ENCODE measurements at regions not wholly inside any gene's neighbourhood (a gene's known extent, or its start where the extent isn't known, plus 50 kb on each side); places are given as distances from the start of the nearest gene placed in this dataset.

DNA sequence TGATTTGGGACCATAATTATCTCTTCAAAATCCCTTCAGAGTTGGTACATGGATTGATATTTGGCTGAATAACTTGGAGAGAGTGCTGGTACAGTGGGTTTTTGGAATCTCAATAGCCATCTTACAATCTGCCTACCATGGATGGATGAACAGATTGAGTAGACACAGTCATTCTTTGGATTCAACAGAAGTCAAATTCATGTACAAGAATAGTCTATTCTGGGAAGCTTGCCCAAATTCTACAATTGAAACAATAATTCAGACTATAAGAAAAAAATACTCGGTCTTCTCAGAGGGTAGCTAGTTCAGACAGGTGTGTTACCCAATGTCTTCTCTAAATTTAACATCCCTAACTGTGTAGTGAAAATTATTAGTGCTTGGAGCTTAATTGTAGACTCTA, 574.0 kb downstream of the LRRIQ3 start:
- DNase-seq (ENCODE audit: extremely low read depth, insufficient read length) = no peak
- Histone ChIP-seq H3K4me3 (replicated peaks; ENCODE audit: low read depth, low read length) (no peak overlapping the region), H3K36me3 (ENCODE audit: control insufficient read depth, insufficient read depth, low read length) (no peaks in the 10 kb centered on the region), H3K27me3 (replicated peaks; ENCODE audit: control insufficient read depth, insufficient read depth, low read length) (no peaks in the 10 kb centered on the region)
- TF ChIP-seq, protein P1, sequence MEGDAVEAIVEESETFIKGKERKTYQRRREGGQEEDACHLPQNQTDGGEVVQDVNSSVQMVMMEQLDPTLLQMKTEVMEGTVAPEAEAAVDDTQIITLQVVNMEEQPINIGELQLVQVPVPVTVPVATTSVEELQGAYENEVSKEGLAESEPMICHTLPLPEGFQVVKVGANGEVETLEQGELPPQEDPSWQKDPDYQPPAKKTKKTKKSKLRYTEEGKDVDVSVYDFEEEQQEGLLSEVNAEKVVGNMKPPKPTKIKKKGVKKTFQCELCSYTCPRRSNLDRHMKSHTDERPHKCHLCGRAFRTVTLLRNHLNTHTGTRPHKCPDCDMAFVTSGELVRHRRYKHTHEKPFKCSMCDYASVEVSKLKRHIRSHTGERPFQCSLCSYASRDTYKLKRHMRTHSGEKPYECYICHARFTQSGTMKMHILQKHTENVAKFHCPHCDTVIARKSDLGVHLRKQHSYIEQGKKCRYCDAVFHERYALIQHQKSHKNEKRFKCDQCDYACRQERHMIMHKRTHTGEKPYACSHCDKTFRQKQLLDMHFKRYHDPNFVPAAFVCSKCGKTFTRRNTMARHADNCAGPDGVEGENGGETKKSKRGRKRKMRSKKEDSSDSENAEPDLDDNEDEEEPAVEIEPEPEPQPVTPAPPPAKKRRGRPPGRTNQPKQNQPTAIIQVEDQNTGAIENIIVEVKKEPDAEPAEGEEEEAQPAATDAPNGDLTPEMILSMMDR (IDR thresholded peaks at IDR 0.05; ENCODE audit: insufficient read depth, low read length, poor library complexity, severe bottlenecking) = no peak

DNA sequence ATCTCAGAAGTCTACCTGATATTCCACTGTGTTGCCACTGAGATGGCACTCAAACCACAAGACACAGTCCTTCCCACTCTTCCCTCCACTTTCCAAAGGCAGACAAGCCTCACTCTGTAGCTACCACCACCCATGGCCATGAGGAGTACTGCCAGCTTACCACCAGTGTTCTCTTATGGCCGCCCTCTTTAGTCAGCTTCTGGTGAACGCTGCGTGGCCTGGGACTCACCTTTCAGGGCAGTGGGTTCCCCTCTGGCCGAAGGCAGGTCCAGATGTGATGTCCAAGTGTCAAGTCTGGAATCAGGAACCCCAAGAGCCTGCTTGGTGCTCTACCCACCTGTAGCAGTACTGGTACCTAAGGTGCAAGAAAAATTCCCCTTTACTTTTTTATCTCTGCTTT, 580.8 kb downstream of the LRRIQ3 start:
- Histone ChIP-seq H3K4me3 (replicated peaks; ENCODE audit: low read depth, low read length) (no peak overlapping the region), H3K27me3 (replicated peaks; ENCODE audit: control insufficient read depth, insufficient read depth, low read length) (no peaks in the 10 kb centered on the region), H3K36me3 (ENCODE audit: control insufficient read depth, insufficient read depth, low read length) (no peaks in the 10 kb centered on the region)
- no peak for DNase-seq (ENCODE audit: extremely low read depth, insufficient read length)
- TF ChIP-seq, protein P1 (IDR thresholded peaks at IDR 0.05; ENCODE audit: insufficient read depth, low read length, poor library complexity, severe bottlenecking) = no peak

DNA sequence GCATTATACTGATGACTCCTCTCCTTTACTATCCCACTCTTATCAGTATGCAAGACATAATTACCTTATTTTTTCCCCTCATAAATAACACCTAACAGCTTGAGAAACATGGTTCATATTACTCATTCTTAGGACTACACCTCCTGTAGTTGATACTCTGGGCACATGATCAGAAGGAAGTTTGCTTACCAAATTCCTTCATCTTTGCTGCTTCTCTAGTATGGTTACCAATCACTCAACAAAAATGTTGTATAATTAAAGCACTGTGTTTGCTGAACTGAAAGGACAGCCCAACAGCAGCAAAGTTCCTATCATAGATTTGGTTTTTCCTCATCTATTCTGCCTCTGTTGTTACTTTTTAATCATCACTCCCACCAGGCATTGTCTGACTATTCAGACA, 586.3 kb downstream of the LRRIQ3 start:
- DNase-seq (ENCODE audit: extremely low read depth, insufficient read length) = no peak
- H3K27me3 ChIP-seq (replicated peaks; ENCODE audit: control insufficient read depth, insufficient read depth, low read length) = no peaks in the 10 kb centered on the region
- TF ChIP-seq, protein P1 (IDR thresholded peaks at IDR 0.05; ENCODE audit: insufficient read depth, low read length, poor library complexity, severe bottlenecking) = no peak
- H3K36me3 ChIP-seq (ENCODE audit: control insufficient read depth, insufficient read depth, low read length) = no peaks in the 10 kb centered on the region
- no peak overlapping the region for H3K4me3 ChIP-seq (replicated peaks; ENCODE audit: low read depth, low read length)

DNA sequence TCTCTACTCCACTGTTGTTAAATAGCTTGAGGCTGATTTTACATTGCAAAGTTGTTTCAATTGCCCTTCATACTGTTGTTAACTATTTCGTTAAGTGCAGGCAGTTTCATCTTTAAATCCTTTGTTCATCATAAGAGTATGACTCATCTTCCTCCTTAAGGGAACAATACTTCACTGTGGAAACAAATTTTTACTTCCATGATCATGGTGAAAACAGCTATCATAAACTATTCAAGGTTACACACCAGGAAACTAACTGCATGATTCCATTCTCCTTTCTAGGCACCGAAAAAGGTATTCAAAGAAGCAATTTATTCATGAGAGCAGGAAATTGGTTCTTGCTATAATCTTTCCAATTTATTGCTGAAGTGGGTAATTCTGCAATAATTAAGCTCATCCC, 593.2 kb downstream of the LRRIQ3 start:
- no peaks in the 10 kb centered on the region for H3K36me3 ChIP-seq (ENCODE audit: control insufficient read depth, insufficient read depth, low read length)
- TF ChIP-seq, protein P1 (IDR thresholded peaks at IDR 0.05; ENCODE audit: insufficient read depth, low read length, poor library complexity, severe bottlenecking) = no peak
- DNase-seq (ENCODE audit: extremely low read depth, insufficient read length) = no peak
- H3K4me3 ChIP-seq (replicated peaks; ENCODE audit: low read depth, low read length) = no peak overlapping the region
- no peaks in the 10 kb centered on the region for H3K27me3 ChIP-seq (replicated peaks; ENCODE audit: control insufficient read depth, insufficient read depth, low read length)

DNA sequence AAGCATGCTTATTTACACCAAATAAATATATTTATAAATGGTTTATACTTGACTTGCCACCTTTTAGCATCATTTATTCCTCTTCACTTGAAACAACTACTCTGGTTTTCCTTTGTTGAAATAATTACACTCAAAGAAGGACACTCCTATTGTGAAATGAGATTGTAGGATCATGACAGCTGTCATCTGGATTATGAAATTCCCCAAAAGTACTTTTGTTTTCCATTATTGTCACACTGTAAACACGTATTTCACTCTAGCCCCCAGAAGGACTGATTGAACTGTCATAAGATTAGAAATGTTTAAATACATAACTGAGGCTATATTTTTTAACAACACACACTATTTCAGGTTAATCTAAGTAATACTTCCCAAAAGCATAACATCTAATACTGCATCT, 593.8 kb downstream of the LRRIQ3 start:
- H3K4me3 ChIP-seq (replicated peaks; ENCODE audit: low read depth, low read length) = no peak overlapping the region
- no peaks in the 10 kb centered on the region for H3K27me3 ChIP-seq (replicated peaks; ENCODE audit: control insufficient read depth, insufficient read depth, low read length)
- DNase-seq (ENCODE audit: extremely low read depth, insufficient read length) = no peak
- no peaks in the 10 kb centered on the region for H3K36me3 ChIP-seq (ENCODE audit: control insufficient read depth, insufficient read depth, low read length)
- TF ChIP-seq, protein P1 (IDR thresholded peaks at IDR 0.05; ENCODE audit: insufficient read depth, low read length, poor library complexity, severe bottlenecking) = no peak

DNA sequence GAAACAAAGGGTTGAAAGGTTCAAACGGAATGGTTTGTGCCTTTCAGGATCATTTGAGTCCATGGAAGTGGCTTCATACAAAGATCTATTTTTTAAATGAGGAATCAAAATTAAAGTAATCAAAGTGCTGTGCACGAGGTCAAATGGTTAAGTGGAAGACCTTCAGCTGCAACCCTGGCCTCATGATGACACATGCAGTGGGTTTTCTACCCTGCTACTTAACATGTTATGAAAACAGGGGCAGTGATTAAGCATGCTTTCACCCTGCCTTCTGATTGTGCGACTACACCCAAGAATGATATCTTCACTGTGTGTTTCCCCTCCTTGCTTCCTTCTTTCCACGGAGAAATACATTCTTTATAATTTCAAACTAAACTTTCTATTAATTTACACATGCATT, 604.2 kb downstream of the LRRIQ3 start:
- no peaks in the 10 kb centered on the region for H3K36me3 ChIP-seq (ENCODE audit: control insufficient read depth, insufficient read depth, low read length)
- no peaks in the 10 kb centered on the region for H3K27me3 ChIP-seq (replicated peaks; ENCODE audit: control insufficient read depth, insufficient read depth, low read length)
- H3K4me3 ChIP-seq (replicated peaks; ENCODE audit: low read depth, low read length) = no peak overlapping the region
- TF ChIP-seq, protein P1 (IDR thresholded peaks at IDR 0.05; ENCODE audit: insufficient read depth, low read length, poor library complexity, severe bottlenecking) = no peak
- no peak for DNase-seq (ENCODE audit: extremely low read depth, insufficient read length)
